ENCODE measurements at regions not wholly inside any gene's neighbourhood (a gene's known extent, or its start where the extent isn't known, plus 50 kb on each side); places are given as distances from the start of the nearest gene placed in this dataset.

GRCh38 chr1:239008568-239008967 lies 377.8 kb upstream of the CHRM3 start:
- no peaks in the 10 kb centered on the region for H3K36me3 ChIP-seq (ENCODE audit: low read depth)
- TF ChIP-seq CTCF (IDR thresholded peaks at IDR 0.05) = no peak
- no peaks in the 10 kb centered on the region for H3K4me1 ChIP-seq (ENCODE audit: low read depth)
- intact Hi-C loops (cut with DNase I, micrococcal nuclease) = no loop called here
- DNase-seq (no peak), ATAC-seq (no peak)
- H3K4me3 ChIP-seq = no peak overlapping the region
- no peaks in the 10 kb centered on the region for H3K9me3 ChIP-seq

GRCh38 chr1:239006276-239006675 lies 380.1 kb upstream of the CHRM3 start:
- Histone ChIP-seq H3K4me1 (ENCODE audit: low read depth) (no peaks in the 10 kb centered on the region), H3K9me3 (no peaks in the 10 kb centered on the region), H3K36me3 (ENCODE audit: low read depth) (no peaks in the 10 kb centered on the region), H3K4me3 (no peak overlapping the region)
- intact Hi-C loops (cut with DNase I, micrococcal nuclease) = no loop called here
- DNase-seq = peak in 1 of 3 donors; percentile 6
- ATAC-seq = no peak
- TF ChIP-seq CTCF (IDR thresholded peaks at IDR 0.05) = no peak

GRCh38 chr1:238999944-239000343 lies 386.4 kb upstream of the CHRM3 start:
- no peaks in the 10 kb centered on the region for H3K36me3 ChIP-seq (ENCODE audit: low read depth)
- ATAC-seq = peak; percentile 65
- H3K4me1 ChIP-seq (ENCODE audit: low read depth) = peaks cover 4% of the 10 kb centered on the region
- H3K4me3 ChIP-seq = no peak overlapping the region
- no peak for TF ChIP-seq CTCF (IDR thresholded peaks at IDR 0.05)
- intact Hi-C loops (cut with DNase I, micrococcal nuclease) = no loop called here
- no peak for DNase-seq
- no peaks in the 10 kb centered on the region for H3K9me3 ChIP-seq

- no peak for TF ChIP-seq CTCF (IDR thresholded peaks at IDR 0.05)
- DNase-seq (no peak), ATAC-seq (no peak)
- intact Hi-C loops (cut with DNase I, micrococcal nuclease) = no loop called here
- H3K36me3 ChIP-seq (ENCODE audit: low read depth) = no peaks in the 10 kb centered on the region
- no peak overlapping the region for H3K4me3 ChIP-seq
- H3K4me1 ChIP-seq (ENCODE audit: low read depth) = peaks cover 4% of the 10 kb centered on the region
- no peaks in the 10 kb centered on the region for H3K9me3 ChIP-seq
Measured at GRCh38 chr1:238998577-238998976, 387.8 kb upstream of the CHRM3 start.

GRCh38 chr1:238991765-238992495 lies 394.4 kb upstream of the CHRM3 start:
- DNase-seq = no peak
- Histone ChIP-seq H3K9me3 (no peaks in the 10 kb centered on the region), H3K4me1 (ENCODE audit: low read depth) (no peaks in the 10 kb centered on the region), H3K36me3 (ENCODE audit: low read depth) (no peaks in the 10 kb centered on the region), H3K4me3 (no peak overlapping the region)
- no peak for TF ChIP-seq CTCF (IDR thresholded peaks at IDR 0.05)
- no peak for ATAC-seq
- intact Hi-C loops (cut with DNase I, micrococcal nuclease) = no loop called here

- Histone ChIP-seq H3K4me3 (no peak overlapping the region), H3K36me3 (ENCODE audit: low read depth) (no peaks in the 10 kb centered on the region), H3K4me1 (ENCODE audit: low read depth) (no peaks in the 10 kb centered on the region), H3K9me3 (no peaks in the 10 kb centered on the region)
- ATAC-seq (no peak), DNase-seq (no peak)
- TF ChIP-seq CTCF (IDR thresholded peaks at IDR 0.05) = no peak
- intact Hi-C loops (cut with DNase I, micrococcal nuclease) = no loop called here
Measured at GRCh38 chr1:238985312-238985711, 401.1 kb upstream of the CHRM3 start.

All from mucosa of descending colon (tissue), 3 donors.